SH-SY5Y (cell line): ENCODE measurements at regions not wholly inside any gene's neighbourhood (a gene's known extent, or its start where the extent isn't known, plus 50 kb on each side); places are given as distances from the start of the nearest gene placed in this dataset.

Source experiments
- GATA2 ChIP-seq: IDR thresholded peaks from 2 replicates; pipeline ENCODE4 v1.6.1; 2011; ENCODE audit warnings: mild to moderate bottlenecking, low read depth, low read length
- GATA3 ChIP-seq: IDR thresholded peaks from 2 replicates; pipeline ENCODE4 v1.6.1; 2011; ENCODE audit warnings: low read depth, mild to moderate bottlenecking, low read length, moderate library complexity

DNA sequence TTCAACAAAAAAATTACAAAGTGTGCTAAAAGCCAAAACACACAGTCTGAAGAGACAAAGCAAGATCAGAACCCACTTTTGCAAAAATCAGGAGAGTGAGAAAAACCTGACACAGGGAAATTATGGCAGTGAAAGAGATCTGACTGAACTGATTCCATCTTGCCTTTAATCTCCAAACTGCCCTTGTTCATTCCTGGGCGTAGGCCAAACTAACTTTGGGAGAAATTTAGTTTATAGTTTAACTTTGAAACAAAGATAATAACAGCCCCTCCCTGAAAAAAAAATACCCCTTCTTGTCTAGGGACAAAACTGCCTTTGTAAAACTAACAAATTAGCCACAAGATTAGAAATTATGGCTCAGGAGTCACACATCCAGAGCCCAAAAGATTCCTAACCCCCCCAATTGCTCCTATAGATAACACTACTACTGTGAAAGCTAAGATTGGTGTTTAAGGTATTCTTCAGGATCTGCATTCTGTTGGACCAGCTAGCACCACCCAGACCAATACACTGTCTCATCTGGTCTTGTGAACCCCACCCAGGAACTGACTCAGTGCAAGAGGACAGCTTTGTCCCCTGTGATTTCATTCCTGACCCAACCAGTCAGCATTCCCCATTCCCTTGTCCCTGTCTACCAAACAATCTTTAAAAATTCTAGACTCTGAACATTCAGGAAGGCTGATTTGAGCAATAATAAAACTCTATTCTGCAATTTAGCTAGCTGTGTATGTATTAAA lies 226.1 kb upstream of the SH3BP4 start:
- TF ChIP-seq GATA3 = no peak
- TF ChIP-seq GATA2 = no peak

DNA sequence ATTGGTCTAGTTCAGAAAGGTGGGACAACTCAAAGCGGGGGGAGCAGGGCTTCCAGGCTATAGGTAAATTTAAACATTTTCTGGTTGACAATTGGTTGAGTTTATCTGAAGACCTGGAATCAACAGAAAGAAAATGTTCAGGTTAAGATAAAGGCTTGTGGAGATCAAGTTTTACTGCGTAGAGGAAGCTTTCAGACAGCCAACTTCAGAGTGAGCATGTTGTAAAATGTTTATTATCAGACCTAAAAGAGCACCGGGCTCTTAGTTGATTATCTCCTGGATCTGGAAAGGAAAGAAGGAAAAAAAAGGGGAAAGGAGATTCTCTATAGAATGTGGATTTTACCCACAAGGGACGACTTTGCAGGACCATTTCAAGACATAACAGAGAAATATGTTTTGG lies 227.0 kb upstream of the SH3BP4 start:
- TF ChIP-seq GATA3 (no peak), GATA2 (no peak)

DNA sequence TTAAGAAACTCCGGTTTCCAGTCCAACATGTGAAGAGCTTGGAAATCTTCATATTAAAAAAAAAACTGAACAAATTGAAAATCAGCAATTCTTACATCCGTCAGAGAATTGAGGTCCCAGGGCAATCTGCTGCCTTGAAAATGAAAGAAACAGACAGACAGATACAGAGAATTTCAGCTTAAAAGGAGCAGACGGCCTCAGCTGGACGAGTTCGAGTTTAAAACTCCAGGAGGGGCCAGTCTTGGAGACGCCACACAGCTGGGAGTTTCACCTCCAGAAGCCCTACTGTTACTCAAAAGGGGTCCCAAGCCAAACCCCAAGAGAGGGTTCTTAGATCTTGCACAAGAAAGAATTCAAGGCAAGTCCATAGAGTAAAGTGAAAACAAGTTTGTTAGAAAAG lies 226.5 kb upstream of the ARL4C start:
- TF ChIP-seq GATA3 (no peak), GATA2 (no peak)

DNA sequence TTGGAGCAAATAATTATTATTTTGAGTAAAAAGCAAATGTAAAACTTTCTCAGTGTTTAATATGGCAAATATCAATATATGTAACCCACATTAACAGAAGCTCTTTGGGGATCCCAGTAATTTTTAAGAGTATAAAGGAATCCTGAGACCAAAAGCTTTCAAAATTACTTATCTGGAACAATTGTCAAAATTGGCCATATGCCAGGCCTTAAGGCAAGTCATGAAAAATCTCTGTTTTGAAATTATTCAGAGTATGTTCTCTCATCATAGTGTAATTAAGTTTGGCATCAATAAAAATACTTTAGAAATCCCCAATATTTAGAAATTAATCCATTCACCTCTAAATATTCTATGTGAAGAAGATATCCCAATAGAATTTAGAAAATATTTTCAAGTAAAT lies 225.3 kb upstream of the ARL4C start:
- TF ChIP-seq GATA2 (no peak), GATA3 (no peak)

- TF ChIP-seq GATA3 = no peak
- TF ChIP-seq GATA2 = no peak
Observed at GRCh38 chr2:234719116-234719716, 222.3 kb upstream of the ARL4C start.

DNA sequence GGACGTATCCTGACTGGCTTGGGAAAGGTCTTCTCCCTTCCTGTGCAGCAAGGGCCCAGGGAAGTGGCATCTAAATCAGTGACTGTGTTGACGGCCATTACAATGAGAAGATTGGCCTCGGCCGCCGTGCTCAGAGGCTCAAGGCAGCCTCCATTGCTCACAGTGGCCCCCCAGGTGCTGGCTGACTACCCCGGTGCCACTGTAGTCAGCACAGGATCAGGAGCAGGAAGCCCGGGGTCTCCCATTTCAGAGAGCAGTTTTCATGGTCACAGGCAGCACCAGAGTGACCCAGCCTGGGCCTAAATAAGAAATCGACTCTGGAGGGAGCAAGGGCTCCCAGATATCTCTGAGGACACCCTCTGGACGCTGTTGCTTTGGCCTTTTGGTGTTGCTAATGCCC lies 219.4 kb upstream of the ARL4C start:
- no peak for TF ChIP-seq GATA2
- no peak for TF ChIP-seq GATA3

DNA sequence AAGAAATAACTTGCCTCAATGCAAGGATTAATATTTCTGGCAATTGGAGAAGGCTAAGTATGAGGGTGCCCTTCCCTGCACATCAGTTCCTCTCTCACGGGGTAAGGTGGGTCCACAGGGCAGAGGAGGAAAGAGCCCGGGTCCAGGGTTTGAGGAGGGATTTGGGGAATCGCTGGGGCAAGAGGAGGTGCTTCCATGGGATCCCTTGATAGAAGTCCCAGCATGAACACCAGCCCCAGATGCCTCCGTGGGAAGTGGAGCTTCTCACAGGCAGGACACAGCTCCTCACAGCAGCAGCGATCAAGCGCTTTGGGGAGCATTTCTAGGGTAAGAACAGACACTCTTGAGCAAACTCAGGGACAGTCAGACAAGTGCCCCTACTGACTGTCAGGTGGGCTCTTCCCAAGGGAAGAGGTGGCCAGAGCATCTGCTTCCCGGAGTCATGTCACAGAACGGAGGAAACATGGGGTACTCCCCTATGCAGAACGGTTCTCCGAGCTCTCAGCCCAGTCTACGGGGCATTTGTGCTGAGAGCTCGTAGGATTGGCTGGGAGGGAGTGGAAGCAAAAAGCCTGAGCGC lies 218.9 kb upstream of the ARL4C start:
- TF ChIP-seq GATA2 = no peak
- TF ChIP-seq GATA3 = no peak

- TF ChIP-seq GATA3 (no peak), GATA2 (no peak)
Observed at GRCh38 chr2:234714711-234715110, 217.8 kb upstream of the ARL4C start.

DNA sequence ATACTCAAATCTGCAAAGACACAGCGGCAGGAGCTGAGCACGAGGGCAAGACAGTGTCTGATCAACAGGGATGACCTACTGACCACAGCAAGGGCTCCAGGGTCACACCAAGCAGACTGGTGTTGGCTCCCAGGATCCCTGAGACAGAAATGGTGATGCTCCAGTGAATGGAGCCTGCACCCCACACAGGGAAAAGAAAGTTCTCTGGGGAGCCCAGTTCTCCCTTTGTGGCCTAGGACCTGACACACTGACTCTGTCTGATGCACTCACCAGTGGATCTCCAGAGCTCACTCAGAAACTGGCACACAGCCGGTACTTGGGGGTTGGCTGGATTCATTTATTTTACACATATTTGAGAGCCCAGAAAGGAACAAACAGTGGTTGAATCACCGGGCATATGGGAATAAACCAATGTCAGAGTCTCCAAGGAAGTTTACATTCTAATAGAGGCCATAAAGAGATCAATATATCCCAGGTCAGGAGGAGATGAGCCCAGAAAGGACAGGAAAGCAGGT lies 215.6 kb upstream of the ARL4C start:
- TF ChIP-seq GATA2 (no peak), GATA3 (no peak)

DNA sequence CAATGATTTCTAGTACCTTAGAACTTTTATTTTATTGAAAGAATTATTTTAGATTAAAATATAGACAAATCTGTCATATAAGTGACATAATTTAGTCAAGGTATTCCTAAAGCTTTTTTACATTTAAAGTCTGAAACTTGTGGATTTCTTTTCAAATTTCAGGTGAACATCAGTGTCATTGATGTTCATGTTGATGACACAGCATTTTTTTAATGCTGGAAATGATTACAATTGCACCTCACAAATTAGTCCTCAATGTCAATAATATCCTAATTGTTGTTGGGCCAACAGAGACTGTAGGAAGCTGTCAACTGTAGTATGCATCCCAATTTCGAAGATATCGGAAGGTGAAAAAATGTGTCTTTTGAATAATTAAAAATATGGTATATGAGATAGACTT lies 214.4 kb upstream of the ARL4C start:
- no peak for TF ChIP-seq GATA3
- TF ChIP-seq GATA2 = no peak

DNA sequence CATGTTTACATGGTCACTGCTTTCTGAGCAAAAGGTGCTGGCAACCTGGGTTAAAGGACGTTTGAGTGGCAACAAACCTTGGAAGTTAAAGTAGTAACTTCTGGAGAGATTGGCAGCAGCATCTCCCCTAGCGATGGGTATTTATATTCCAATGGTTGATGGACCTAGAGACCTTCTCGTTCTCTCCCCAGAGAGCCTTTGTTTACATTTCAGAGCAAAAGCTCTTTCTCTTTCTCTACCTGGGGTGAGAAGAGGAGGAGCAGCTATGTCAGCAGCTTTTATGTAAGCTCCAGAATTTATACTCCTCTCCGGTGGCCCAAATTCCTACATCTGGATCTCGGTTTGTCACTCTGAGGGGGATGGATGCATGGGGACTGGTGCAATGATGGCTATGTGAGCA lies 213.7 kb upstream of the ARL4C start:
- no peak for TF ChIP-seq GATA2
- TF ChIP-seq GATA3 = no peak

- TF ChIP-seq GATA2 = no peak
- no peak for TF ChIP-seq GATA3
Observed at GRCh38 chr2:234710066-234710465, 213.2 kb upstream of the ARL4C start.

- no peak for TF ChIP-seq GATA2
- no peak for TF ChIP-seq GATA3
Observed at GRCh38 chr2:234708717-234709116, 211.8 kb upstream of the ARL4C start.

DNA sequence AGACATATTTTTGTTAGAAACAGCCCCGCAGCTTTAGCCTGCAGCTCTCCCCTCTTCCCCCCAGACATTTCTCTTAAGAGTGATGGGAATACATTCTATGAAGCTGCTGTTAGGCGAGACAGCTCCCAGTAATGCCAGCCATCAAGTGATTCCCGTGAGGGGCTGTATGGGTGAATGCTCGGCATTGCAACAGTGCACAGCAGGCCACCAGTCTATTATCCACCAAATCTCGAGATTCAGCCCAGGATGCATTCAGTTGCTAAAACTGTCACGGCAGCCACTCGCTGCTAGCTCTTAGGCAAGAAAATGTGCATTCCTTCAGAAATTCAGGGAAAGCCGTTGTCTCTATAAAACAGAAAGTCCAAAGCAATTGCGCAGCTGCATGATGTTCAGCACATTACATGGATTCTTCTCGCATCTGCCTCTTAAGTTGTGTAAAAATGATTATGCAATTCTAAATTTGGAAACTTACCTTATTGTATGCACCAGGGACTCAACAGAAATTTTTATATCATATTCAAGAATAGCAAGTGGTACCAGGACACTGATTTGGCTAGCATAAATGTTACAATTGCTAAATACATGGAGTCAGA lies 211.3 kb upstream of the ARL4C start:
- TF ChIP-seq GATA2 = no peak
- TF ChIP-seq GATA3 = no peak
